ENCODE measurements at regions not wholly inside any gene's neighbourhood (a gene's known extent, or its start where the extent isn't known, plus 50 kb on each side); places are given as distances from the start of the nearest gene placed in this dataset.

DNA sequence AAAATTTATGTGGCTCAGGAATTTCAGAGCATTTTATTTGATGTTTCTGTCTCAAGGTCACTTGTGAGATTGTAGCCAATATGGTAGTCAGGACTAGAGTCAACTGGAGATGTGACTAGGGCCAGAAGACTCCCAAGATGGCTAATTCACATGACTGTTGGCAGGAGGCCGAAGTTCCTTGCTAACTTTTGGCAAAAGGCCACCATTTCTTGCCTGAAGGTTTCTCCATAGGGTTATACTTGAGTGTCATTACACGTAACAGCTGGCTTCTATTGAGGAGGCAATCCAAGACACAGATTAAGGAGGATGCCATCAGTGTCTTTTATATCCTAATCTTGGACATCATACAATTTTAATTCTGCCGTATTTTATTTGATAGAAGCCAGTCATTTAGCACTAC, 162.3 kb upstream of the MAOA start:
- Mint-ChIP-seq H3K36me3 (no peaks in the 10 kb centered on the region), H3K27ac (no peak overlapping the region), H3K9me3 (no peaks in the 10 kb centered on the region), H3K4me3 (no peak overlapping the region), H3K4me1 (no peaks in the 10 kb centered on the region), H3K27me3 (peaks cover 0 to 7% of the 10 kb centered on the region in 2 donors)
- H3K27me3 ChIP-seq (replicated peaks in 1 of 2; ENCODE audit: control insufficient read depth in 2 of 2, extremely low read depth in 1 of 2, insufficient read depth in 2 of 2, low read length in 1 of 2): no peaks in the 10 kb centered on the region
- no peak overlapping the region for H3K4me3 ChIP-seq (ENCODE audit: control insufficient read depth in 1 of 2, extremely low read depth in 1 of 2, low read length in 1 of 2)
- ATAC-seq (replicated peaks in 1 of 4) (no peak), DNase-seq (no peak)
- H3K36me3 ChIP-seq (ENCODE audit: control insufficient read depth in 2 of 2, extremely low read depth in 1 of 2, insufficient read depth in 1 of 2, low read length in 1 of 2): no peaks in the 10 kb centered on the region
- no peaks in the 10 kb centered on the region for H3K9me3 ChIP-seq
- H3K4me1 ChIP-seq (ENCODE audit: control insufficient read depth in 1 of 2, extremely low read depth in 1 of 2, insufficient read depth in 2 of 2, low read length in 2 of 2): no peaks in the 10 kb centered on the region
- no peak overlapping the region for H3K27ac ChIP-seq (ENCODE audit: low read length)
- ChIA-PET POLR2A (no interaction called here), CTCF (no interaction called here)
- no CpG with 5 or more reads among the region's 3 CpGs for WGBS (ENCODE audit: insufficient coverage)

DNA sequence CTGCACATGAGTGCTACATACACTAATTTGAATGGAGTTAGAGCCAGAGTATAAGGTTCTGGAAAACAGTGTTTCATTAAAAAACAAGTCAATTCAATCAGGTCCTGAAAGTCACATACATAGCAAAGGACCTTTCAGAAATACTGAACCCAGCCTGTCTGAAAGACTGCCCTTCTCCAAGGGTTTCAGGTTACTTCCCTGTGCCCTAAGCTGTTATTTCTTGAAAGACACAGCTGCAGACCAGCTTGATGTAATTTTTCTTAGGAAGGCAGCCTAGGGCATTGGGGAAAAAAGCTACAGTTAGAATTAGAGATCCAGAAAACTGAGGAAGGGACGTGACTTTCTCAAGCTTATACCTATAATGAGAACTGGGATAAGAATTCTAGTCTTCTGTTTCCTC, 155.9 kb upstream of the MAOA start:
- POLR2A ChIA-PET: interaction anchor here in 1 of 2 donors (1.0 kb wide), 1 partner anchor 941 kb away, joined by 3 read pairs; no protein-coding TSS in a partner anchor
- H3K36me3 Mint-ChIP-seq: no peaks in the 10 kb centered on the region

DNA sequence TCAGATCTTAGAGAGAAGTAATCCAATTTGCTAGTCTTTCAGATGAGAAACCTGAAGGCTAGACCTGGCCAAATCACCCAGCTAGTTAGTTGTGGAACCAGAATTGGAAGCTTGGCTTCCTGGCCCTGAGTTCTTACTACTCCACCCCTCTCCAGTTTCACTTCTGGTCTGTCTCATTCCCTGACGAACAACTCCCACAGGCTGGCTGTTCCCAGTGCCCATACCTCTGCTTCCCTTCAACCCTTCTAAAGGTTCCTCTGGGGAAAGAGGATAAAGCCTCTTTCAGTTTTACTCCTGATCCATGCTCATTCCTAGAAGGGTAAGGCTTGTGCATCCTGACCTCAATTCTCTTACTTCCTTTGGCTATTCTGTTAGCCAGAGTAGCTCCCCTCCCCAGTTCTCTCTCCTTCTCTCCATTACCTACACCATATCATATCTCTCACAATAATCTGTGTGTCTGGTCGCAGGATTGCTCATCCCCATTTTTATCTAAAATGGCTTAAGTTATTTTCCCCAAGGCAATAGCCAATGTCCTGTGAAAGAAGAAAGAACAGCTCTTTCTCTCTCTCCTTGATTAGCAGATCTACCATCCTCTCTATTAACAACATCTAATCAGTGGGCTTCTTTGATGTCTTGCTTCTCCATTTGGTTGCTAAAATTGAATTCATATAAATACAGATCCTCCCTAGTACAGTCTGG, 155.0 kb upstream of the MAOA start:
- H3K4me3 Mint-ChIP-seq: no peak overlapping the region
- CTCF ChIA-PET: interaction anchor here in 1 of 2 donors (0.7 kb wide), 1 partner anchor 1048 kb away, joined by 7 read pairs; no protein-coding TSS in a partner anchor

More for the DNA sequence above, 155.9 kb upstream of the MAOA start:
- DNase-seq (no peak), ATAC-seq (replicated peaks in 1 of 4) (no peak)
- no peaks in the 10 kb centered on the region for H3K27me3 ChIP-seq (replicated peaks in 1 of 2; ENCODE audit: control insufficient read depth in 2 of 2, extremely low read depth in 1 of 2, insufficient read depth in 2 of 2, low read length in 1 of 2)
- H3K4me1 ChIP-seq (ENCODE audit: control insufficient read depth in 1 of 2, extremely low read depth in 1 of 2, insufficient read depth in 2 of 2, low read length in 2 of 2): no peaks in the 10 kb centered on the region
- H3K4me1 Mint-ChIP-seq: peaks cover 0 to 7% (median 5%) of the 10 kb centered on the region in 3 donors
- H3K9me3 Mint-ChIP-seq: no peaks in the 10 kb centered on the region
- no CpG with 5 or more reads among the region's 1 CpG for WGBS (ENCODE audit: insufficient coverage)
- CTCF ChIA-PET: no interaction called here
- no peaks in the 10 kb centered on the region for H3K9me3 ChIP-seq
- H3K4me3 Mint-ChIP-seq: no peak overlapping the region
- H3K36me3 ChIP-seq (ENCODE audit: control insufficient read depth in 2 of 2, extremely low read depth in 1 of 2, insufficient read depth in 1 of 2, low read length in 1 of 2): no peaks in the 10 kb centered on the region
- no peak overlapping the region for H3K27ac ChIP-seq (ENCODE audit: low read length)
- no peak overlapping the region for H3K27ac Mint-ChIP-seq
- H3K27me3 Mint-ChIP-seq: peaks cover 0 to 15% of the 10 kb centered on the region in 2 donors
- H3K4me3 ChIP-seq (ENCODE audit: control insufficient read depth in 1 of 2, extremely low read depth in 1 of 2, low read length in 1 of 2): no peak overlapping the region

DNA sequence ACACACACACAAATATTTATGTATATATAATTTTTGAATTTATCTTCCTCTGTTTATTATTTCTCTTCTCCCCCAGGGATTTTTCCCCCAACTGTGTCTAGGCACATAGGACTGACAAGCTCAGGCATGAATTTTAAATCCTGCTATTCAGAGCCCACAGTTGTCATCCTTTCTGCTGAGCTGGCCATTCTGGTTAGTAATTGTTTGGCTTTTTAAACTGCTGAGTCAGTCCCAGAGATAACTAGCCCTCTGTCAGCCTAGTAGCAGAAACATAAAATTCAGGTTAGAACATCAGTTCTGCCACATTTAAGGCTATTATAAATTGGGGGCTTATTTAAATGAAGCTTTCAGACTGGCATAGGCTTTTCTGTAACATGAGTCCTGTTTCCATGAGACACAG, 151.7 kb upstream of the MAOA start:
- CTCF ChIA-PET: no interaction called here
- POLR2A ChIA-PET: no interaction called here
- Histone ChIP-seq H3K9me3 (no peaks in the 10 kb centered on the region), H3K36me3 (ENCODE audit: control insufficient read depth in 2 of 2, extremely low read depth in 1 of 2, insufficient read depth in 1 of 2, low read length in 1 of 2) (no peaks in the 10 kb centered on the region), H3K27me3 (replicated peaks in 1 of 2; ENCODE audit: control insufficient read depth in 2 of 2, extremely low read depth in 1 of 2, insufficient read depth in 2 of 2, low read length in 1 of 2) (no peaks in the 10 kb centered on the region), H3K4me3 (ENCODE audit: control insufficient read depth in 1 of 2, extremely low read depth in 1 of 2, low read length in 1 of 2) (no peak overlapping the region), H3K4me1 (ENCODE audit: control insufficient read depth in 1 of 2, extremely low read depth in 1 of 2, insufficient read depth in 2 of 2, low read length in 2 of 2) (no peaks in the 10 kb centered on the region), H3K27ac (ENCODE audit: low read length) (no peak overlapping the region)
- ATAC-seq (replicated peaks in 1 of 4) (no peak), DNase-seq (no peak)
- peaks cover 0 to 7% (median 5%) of the 10 kb centered on the region in 3 donors for H3K4me1 Mint-ChIP-seq
- no peak overlapping the region for H3K27ac Mint-ChIP-seq
- peaks cover 0 to 25% of the 10 kb centered on the region in 2 donors for H3K27me3 Mint-ChIP-seq
- H3K9me3 Mint-ChIP-seq: no peaks in the 10 kb centered on the region
- no peak overlapping the region for H3K4me3 Mint-ChIP-seq
- no peaks in the 10 kb centered on the region for H3K36me3 Mint-ChIP-seq

More for the DNA sequence above, 155.0 kb upstream of the MAOA start:
- Histone ChIP-seq H3K27me3 (replicated peaks in 1 of 2; ENCODE audit: control insufficient read depth in 2 of 2, extremely low read depth in 1 of 2, insufficient read depth in 2 of 2, low read length in 1 of 2) (no peaks in the 10 kb centered on the region), H3K27ac (ENCODE audit: low read length) (no peak overlapping the region), H3K36me3 (ENCODE audit: control insufficient read depth in 2 of 2, extremely low read depth in 1 of 2, insufficient read depth in 1 of 2, low read length in 1 of 2) (no peaks in the 10 kb centered on the region), H3K4me1 (ENCODE audit: control insufficient read depth in 1 of 2, extremely low read depth in 1 of 2, insufficient read depth in 2 of 2, low read length in 2 of 2) (no peaks in the 10 kb centered on the region), H3K4me3 (ENCODE audit: control insufficient read depth in 1 of 2, extremely low read depth in 1 of 2, low read length in 1 of 2) (no peak overlapping the region), H3K9me3 (no peaks in the 10 kb centered on the region)
- POLR2A ChIA-PET: interaction anchor here in 1 of 2 donors (0.5 to 1.0 kb wide), 2 partner anchors 942 to 1082 kb away, joined by 3 to 9 read pairs; no protein-coding TSS in a partner anchor
- Mint-ChIP-seq H3K4me1 (peaks cover 0 to 7% (median 5%) of the 10 kb centered on the region in 3 donors), H3K27me3 (peaks cover 0 to 20% of the 10 kb centered on the region in 2 donors), H3K36me3 (no peaks in the 10 kb centered on the region), H3K27ac (no peak overlapping the region), H3K9me3 (no peaks in the 10 kb centered on the region)
- no CpG with 5 or more reads among the region's 2 CpGs for WGBS (ENCODE audit: insufficient coverage)
- no peak for DNase-seq
- no peak for ATAC-seq (replicated peaks in 1 of 4)

DNA sequence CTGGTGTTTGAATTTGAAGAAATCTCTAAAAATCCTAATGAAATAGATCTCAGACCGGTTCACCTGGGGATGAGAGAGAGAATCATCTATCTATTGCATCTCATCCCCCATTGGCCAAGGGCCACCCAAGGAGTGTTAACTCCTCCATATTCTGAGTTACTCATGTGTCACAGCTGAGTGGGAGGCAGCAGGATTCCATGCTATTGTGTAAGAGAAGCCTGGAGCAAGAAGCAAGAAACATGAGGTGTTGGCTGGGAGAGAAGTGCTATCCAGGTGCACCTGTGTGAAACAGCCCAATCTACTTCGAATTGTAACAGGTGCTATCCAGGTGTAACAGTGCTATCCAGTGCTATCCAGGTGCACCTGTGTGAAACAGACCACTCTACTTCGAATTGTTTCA, 150.3 kb upstream of the MAOA start:
- Histone ChIP-seq H3K4me1 (ENCODE audit: control insufficient read depth in 1 of 2, extremely low read depth in 1 of 2, insufficient read depth in 2 of 2, low read length in 2 of 2) (no peaks in the 10 kb centered on the region), H3K36me3 (ENCODE audit: control insufficient read depth in 2 of 2, extremely low read depth in 1 of 2, insufficient read depth in 1 of 2, low read length in 1 of 2) (no peaks in the 10 kb centered on the region), H3K4me3 (ENCODE audit: control insufficient read depth in 1 of 2, extremely low read depth in 1 of 2, low read length in 1 of 2) (no peak overlapping the region), H3K27me3 (replicated peaks in 1 of 2; ENCODE audit: control insufficient read depth in 2 of 2, extremely low read depth in 1 of 2, insufficient read depth in 2 of 2, low read length in 1 of 2) (no peaks in the 10 kb centered on the region), H3K9me3 (no peaks in the 10 kb centered on the region), H3K27ac (ENCODE audit: low read length) (no peak overlapping the region)
- Mint-ChIP-seq H3K27me3 (peaks cover 0 to 25% of the 10 kb centered on the region in 2 donors), H3K4me1 (peaks cover 0 to 7% (median 5%) of the 10 kb centered on the region in 3 donors), H3K27ac (no peak overlapping the region), H3K4me3 (no peak overlapping the region), H3K36me3 (no peaks in the 10 kb centered on the region), H3K9me3 (no peaks in the 10 kb centered on the region)
- no peak for ATAC-seq (replicated peaks in 1 of 4)
- DNase-seq: no peak
- POLR2A ChIA-PET: no interaction called here
- CTCF ChIA-PET: interaction anchor here in 1 of 2 donors (1.2 kb wide), 1 partner anchor 54 kb away, joined by 6 read pairs; no protein-coding TSS in a partner anchor
- WGBS (ENCODE audit: insufficient coverage): no CpG with 5 or more reads among the region's 3 CpGs

DNA sequence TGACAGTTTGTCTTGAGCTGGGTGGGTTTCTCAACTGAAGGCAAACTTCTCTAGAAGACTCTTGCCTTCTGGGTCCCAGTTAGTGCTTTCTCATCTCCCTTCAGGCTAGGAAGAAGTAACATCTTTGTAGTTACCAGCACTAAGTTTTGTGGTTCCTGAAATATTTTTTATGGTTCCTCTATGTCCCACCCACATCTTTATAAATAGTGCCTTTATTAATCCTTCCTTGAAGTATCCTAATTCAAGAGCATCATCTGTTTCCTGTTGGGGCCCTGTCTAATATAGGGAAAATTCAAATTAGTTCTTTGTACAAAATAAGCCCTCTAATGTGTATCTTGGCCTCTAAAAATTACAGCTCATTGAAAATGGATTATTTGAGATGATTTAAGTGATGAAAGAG, 147.4 kb upstream of the MAOA start:
- H3K4me1 Mint-ChIP-seq: no peaks in the 10 kb centered on the region
- H3K9me3 Mint-ChIP-seq: no peaks in the 10 kb centered on the region
- peaks cover 2 to 20% of the 10 kb centered on the region in 2 donors for H3K27me3 Mint-ChIP-seq
- H3K27me3 ChIP-seq (replicated peaks in 1 of 2; ENCODE audit: control insufficient read depth in 2 of 2, extremely low read depth in 1 of 2, insufficient read depth in 2 of 2, low read length in 1 of 2): no peaks in the 10 kb centered on the region
- no peaks in the 10 kb centered on the region for H3K9me3 ChIP-seq
- ATAC-seq (replicated peaks in 1 of 4) (no peak), DNase-seq (no peak)
- H3K27ac Mint-ChIP-seq: no peak overlapping the region
- no peaks in the 10 kb centered on the region for H3K36me3 Mint-ChIP-seq
- H3K36me3 ChIP-seq (ENCODE audit: control insufficient read depth in 2 of 2, extremely low read depth in 1 of 2, insufficient read depth in 1 of 2, low read length in 1 of 2): no peaks in the 10 kb centered on the region
- ChIA-PET POLR2A (no interaction called here), CTCF (no interaction called here)
- no peak overlapping the region for H3K4me3 ChIP-seq (ENCODE audit: control insufficient read depth in 1 of 2, extremely low read depth in 1 of 2, low read length in 1 of 2)
- no peak overlapping the region for H3K4me3 Mint-ChIP-seq
- H3K4me1 ChIP-seq (ENCODE audit: control insufficient read depth in 1 of 2, extremely low read depth in 1 of 2, insufficient read depth in 2 of 2, low read length in 2 of 2): no peaks in the 10 kb centered on the region
- H3K27ac ChIP-seq (ENCODE audit: low read length): no peak overlapping the region

Measured in T-cell (primary cell).